Activated B cell treated with CpG ODN at 0.5 μM for 24 hours (primary cell): ENCODE measurements at regions not wholly inside any gene's neighbourhood (a gene's known extent, or its start where the extent isn't known, plus 50 kb on each side); places are given as distances from the start of the nearest gene placed in this dataset.
A peak's percentile ranks its signal among the peaks of the same experiment; 100 is the strongest.

Experiments used
- ATAC-seq: fragments of 200-7000 bp; cut with Tn5 transposase; one replicate; pipeline ENCODE4 v1.10.0; 2021; ENCODE audit warnings: low read depth, mild to moderate bottlenecking, moderate library complexity
- CTCF ChIA-PET: fragments of 350-600 bp; sonication (Branson Sonifier 250); formaldehyde crosslinking; loops from one replicate; lab custom pipeline; 2021; ENCODE audit warnings: antibody characterized with exemption; lab: Charles Lee
- POLR2A ChIA-PET: fragments of 350-600 bp; sonication (Branson Sonifier 250); formaldehyde crosslinking; loops from one replicate; lab custom pipeline; 2021; ENCODE audit warnings: antibody characterized with exemption; lab: Charles Lee
- DNase-seq: peaks from one replicate; pipeline ENCODE4 v3.0.0; 2022
- H3K27ac Mint-ChIP-seq: one replicate; pipeline ENCODE4 v1.8.0; 2020; ENCODE audit warnings: mixed read lengths
- H3K27me3 Mint-ChIP-seq: one replicate; pipeline ENCODE4 v1.8.0; 2021; ENCODE audit warnings: mixed read lengths
- H3K36me3 Mint-ChIP-seq: one replicate; pipeline ENCODE4 v1.8.0; 2021; ENCODE audit warnings: low read depth, mixed read lengths
- H3K4me1 Mint-ChIP-seq: one replicate; pipeline ENCODE4 v1.8.0; 2021; ENCODE audit warnings: mixed read lengths
- H3K4me3 Mint-ChIP-seq: one replicate; pipeline ENCODE4 v1.8.0; 2020; ENCODE audit warnings: mild to moderate bottlenecking, mixed read lengths
- H3K9me3 Mint-ChIP-seq: one replicate; pipeline ENCODE4 v1.8.0; 2020; ENCODE audit warnings: mixed read lengths
- intact Hi-C: fragments of 100-400 bp; cut with micrococcal nuclease; formaldehyde crosslinking; loops from one replicate; pipeline ENCODE4 v1.15.1; 2024
- TF ChIP-seq, protein P1 (sequence below): fragments of 200-600 bp; IDR thresholded peaks from one replicate; pipeline ENCODE4 v1.8.0; 2022; ENCODE audit warnings: antibody characterized with exemption, mild to moderate bottlenecking

DNA sequence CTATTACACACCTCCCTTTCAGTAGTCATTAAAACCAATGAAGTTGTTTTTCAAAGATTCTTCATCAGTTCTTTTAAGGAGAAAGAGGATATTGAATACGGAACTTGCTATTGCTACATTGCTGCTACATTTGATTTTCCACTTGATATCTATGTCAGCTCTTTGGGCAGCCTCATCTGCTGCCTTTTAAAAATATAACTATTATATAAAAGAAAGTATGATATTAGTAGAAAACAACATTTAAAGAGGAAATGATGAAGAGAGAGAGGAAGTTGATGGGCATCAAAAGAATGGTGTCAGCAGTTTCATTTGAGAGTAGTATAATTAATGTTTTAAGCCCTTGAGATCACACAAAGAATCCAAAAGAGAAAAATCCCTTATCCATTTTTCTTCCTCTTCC is 171.4 kb downstream of the NFKBIZ start:
- intact Hi-C loops = no loop called here
- H3K36me3 Mint-ChIP-seq = no peaks in the 10 kb centered on the region
- ChIA-PET POLR2A (interaction anchor here (0.6 to 1.7 kb wide), 2 partner anchors 84 to 87 kb away, joined by 4 to 8 read pairs; no protein-coding TSS in a partner anchor), CTCF (no interaction called here)
- TF ChIP-seq, protein P1, sequence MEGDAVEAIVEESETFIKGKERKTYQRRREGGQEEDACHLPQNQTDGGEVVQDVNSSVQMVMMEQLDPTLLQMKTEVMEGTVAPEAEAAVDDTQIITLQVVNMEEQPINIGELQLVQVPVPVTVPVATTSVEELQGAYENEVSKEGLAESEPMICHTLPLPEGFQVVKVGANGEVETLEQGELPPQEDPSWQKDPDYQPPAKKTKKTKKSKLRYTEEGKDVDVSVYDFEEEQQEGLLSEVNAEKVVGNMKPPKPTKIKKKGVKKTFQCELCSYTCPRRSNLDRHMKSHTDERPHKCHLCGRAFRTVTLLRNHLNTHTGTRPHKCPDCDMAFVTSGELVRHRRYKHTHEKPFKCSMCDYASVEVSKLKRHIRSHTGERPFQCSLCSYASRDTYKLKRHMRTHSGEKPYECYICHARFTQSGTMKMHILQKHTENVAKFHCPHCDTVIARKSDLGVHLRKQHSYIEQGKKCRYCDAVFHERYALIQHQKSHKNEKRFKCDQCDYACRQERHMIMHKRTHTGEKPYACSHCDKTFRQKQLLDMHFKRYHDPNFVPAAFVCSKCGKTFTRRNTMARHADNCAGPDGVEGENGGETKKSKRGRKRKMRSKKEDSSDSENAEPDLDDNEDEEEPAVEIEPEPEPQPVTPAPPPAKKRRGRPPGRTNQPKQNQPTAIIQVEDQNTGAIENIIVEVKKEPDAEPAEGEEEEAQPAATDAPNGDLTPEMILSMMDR = no peak
- H3K4me1 Mint-ChIP-seq = peaks cover 62% of the 10 kb centered on the region
- no peak overlapping the region for H3K4me3 Mint-ChIP-seq
- H3K27me3 Mint-ChIP-seq = no peaks in the 10 kb centered on the region
- no peak for ATAC-seq
- peaks cover 3% of the 10 kb centered on the region for H3K9me3 Mint-ChIP-seq
- H3K27ac Mint-ChIP-seq = peak overlapping the region; percentile 73
- DNase-seq = no peak

- CTCF ChIA-PET = interaction anchor here (0.8 to 1.0 kb wide), 2 partner anchors 26 to 201 kb away, joined by 3 read pairs; no protein-coding TSS in a partner anchor
- intact Hi-C loops = no loop called here
- no peaks in the 10 kb centered on the region for H3K36me3 Mint-ChIP-seq
- DNase-seq (no peak), ATAC-seq (peak; percentile 76)
- peak overlapping the region; percentile 61 for H3K27ac Mint-ChIP-seq
- TF ChIP-seq, protein P1 = no peak
- POLR2A ChIA-PET = interaction anchor here (0.6 to 2.2 kb wide), 6 partner anchors 14 to 196 kb away, joined by 3 to 8 read pairs (median 6); partner anchors contain the start of gene NFKBIZ
- no peaks in the 10 kb centered on the region for H3K27me3 Mint-ChIP-seq
- H3K9me3 Mint-ChIP-seq = no peaks in the 10 kb centered on the region
- H3K4me1 Mint-ChIP-seq = peaks cover 51% of the 10 kb centered on the region
- no peak overlapping the region for H3K4me3 Mint-ChIP-seq
These were observed 175.1 kb downstream of the NFKBIZ start for GRCh38 chr3:102024270-102024904.

- H3K4me1 Mint-ChIP-seq = peaks cover 44% of the 10 kb centered on the region
- H3K36me3 Mint-ChIP-seq = no peaks in the 10 kb centered on the region
- peak overlapping the region; percentile 24 for H3K4me3 Mint-ChIP-seq
- no peaks in the 10 kb centered on the region for H3K9me3 Mint-ChIP-seq
- intact Hi-C loops = loop anchor here (1.0 kb wide), 2 partner anchors 7 to 11 kb away; no protein-coding TSS in a partner anchor
- TF ChIP-seq, protein P1 = no peak
- no peak for ATAC-seq
- ChIA-PET POLR2A (interaction anchor here (0.6 to 1.6 kb wide), 4 partner anchors 13 to 92 kb away, joined by 3 to 8 read pairs (median 4); no protein-coding TSS in a partner anchor), CTCF (interaction anchor here (1.2 to 1.3 kb wide), 2 partner anchors 11 to 199 kb away, joined by 4 to 5 read pairs; no protein-coding TSS in a partner anchor)
- no peaks in the 10 kb centered on the region for H3K27me3 Mint-ChIP-seq
- peak overlapping the region; percentile 61 for H3K27ac Mint-ChIP-seq
- no peak for DNase-seq
These were observed 176.4 kb downstream of the NFKBIZ start for GRCh38 chr3:102025606-102026270.

DNA sequence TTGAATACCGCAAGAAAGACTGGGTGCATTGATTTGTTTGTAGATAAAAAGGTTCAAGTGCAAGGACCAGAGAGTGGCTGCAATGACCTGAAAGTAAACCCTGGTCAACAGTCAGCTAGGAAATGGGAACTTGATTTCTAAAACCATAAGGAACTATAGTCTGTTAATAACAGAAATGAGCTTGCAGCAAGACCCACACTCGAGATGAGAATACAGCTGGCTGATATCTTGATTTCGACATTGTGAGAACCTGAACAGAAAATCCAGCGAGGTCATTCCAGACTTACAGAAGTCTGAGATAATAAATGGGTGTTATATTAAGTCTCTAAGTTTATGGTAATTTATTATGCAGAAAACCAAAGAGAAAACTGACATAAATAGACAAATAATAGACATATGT is 177.3 kb downstream of the NFKBIZ start:
- intact Hi-C loops = loop anchor here (1.0 kb wide), 2 partner anchors 8 to 10 kb away; no protein-coding TSS in a partner anchor
- Mint-ChIP-seq H3K36me3 (no peaks in the 10 kb centered on the region), H3K4me1 (peaks cover 35% of the 10 kb centered on the region), H3K9me3 (no peaks in the 10 kb centered on the region), H3K27ac (peak overlapping the region; percentile 1), H3K4me3 (no peak overlapping the region), H3K27me3 (no peaks in the 10 kb centered on the region)
- ATAC-seq (no peak), DNase-seq (no peak)
- ChIA-PET CTCF (no interaction called here), POLR2A (interaction anchor here (0.9 kb wide), 1 partner anchor 11 kb away, joined by 4 read pairs; no protein-coding TSS in a partner anchor)
- TF ChIP-seq, protein P1 = no peak

DNA sequence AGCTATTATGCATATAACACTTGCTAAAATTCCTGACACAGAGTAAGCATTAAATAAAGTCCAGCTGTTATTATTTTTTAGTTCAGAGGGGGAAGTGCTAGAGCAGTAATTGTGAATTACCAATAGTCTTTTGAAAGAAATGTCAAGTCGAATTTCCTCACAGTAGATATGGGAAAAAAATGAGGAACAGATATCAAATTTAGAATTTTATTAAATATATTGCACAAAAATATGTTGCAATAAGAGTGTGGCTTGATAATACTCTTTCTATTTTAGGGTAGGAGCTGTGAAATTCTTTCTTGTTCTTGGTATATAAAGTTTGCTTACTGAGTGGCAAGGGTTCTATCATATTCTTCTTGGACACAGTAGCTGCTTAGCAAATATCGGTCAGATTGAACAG is 181.3 kb downstream of the NFKBIZ start:
- Mint-ChIP-seq H3K36me3 (no peaks in the 10 kb centered on the region), H3K27me3 (no peaks in the 10 kb centered on the region), H3K4me1 (peaks cover 24% of the 10 kb centered on the region), H3K4me3 (no peak overlapping the region), H3K9me3 (no peaks in the 10 kb centered on the region), H3K27ac (no peak overlapping the region)
- CTCF ChIA-PET = interaction anchor here (0.6 to 1.2 kb wide), 2 partner anchors 8 to 286 kb away, joined by 3 read pairs; no protein-coding TSS in a partner anchor
- DNase-seq = no peak
- TF ChIP-seq, protein P1 = no peak
- no peak for ATAC-seq
- intact Hi-C loops = no loop called here
- POLR2A ChIA-PET = interaction anchor here (0.5 kb wide), 1 partner anchor 196 kb away, joined by 9 read pairs; no protein-coding TSS in a partner anchor
